ENCODE measurements at regions not wholly inside any gene's neighbourhood (a gene's known extent, or its start where the extent isn't known, plus 50 kb on each side); places are given as distances from the start of the nearest gene placed in this dataset.

DNA sequence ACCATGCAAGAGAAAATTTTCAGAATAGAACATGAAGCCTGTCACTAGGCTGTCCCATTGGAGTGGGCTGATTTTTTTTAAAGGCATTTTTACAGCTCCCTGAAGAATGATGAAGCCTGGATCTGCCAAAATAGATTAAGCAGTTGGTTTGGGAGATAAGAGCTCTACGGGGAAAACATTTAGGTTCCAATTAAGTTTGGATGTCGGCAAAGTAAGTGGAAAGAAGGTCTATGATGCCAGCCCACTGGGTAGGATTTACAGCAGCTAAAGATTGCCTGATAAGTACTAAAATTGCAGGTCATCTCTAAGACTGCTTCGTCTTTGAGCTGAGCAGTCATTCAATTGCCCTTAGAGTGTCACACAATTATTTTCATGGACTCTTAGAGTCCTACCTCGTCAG is 939.2 kb upstream of the CELF2 start:
- Histone ChIP-seq H3K27ac (ENCODE audit: low read depth, low read length, severe bottlenecking) (no peak overlapping the region), H3K4me3 (ENCODE audit: extremely low read depth, insufficient read depth, low read length, poor library complexity, severe bottlenecking) (no peak overlapping the region), H3K9me3 (ENCODE audit: control insufficient read depth, low read length) (no peaks in the 10 kb centered on the region), H3K4me1 (ENCODE audit: control insufficient read depth, insufficient read depth, low read length, poor library complexity, severe bottlenecking) (no peaks in the 10 kb centered on the region), H3K36me3 (ENCODE audit: control insufficient read depth, insufficient read depth, low read length) (no peaks in the 10 kb centered on the region)
- 68 to 83% methylated on average over 3 to 4 of the region's 4 CpGs for WGBS, 2 experiments (ENCODE audit: insufficient coverage in 2 of 2)

DNA sequence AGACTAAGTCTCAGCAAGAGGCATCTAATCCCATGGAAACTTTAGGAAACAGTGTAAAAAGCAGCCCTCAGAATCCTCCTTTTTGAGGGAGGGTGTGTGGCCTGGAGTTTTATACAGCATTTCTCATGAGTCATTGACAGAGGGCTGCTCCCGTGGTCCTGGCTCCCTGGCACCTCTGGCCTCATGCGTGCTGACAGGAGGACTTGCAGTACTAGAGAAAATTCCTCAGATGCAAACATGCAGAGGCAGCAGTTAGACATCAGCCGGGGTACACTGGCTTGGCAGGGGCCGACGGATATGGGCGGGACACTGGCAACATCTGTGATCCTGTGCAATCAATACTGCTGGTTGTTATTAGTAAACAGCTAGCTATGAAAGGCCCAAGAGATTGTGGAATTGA is 925.1 kb upstream of the CELF2 start:
- 76 to 84% methylated on average over 5 to 6 of the region's 6 CpGs for WGBS, 2 experiments (ENCODE audit: insufficient coverage in 2 of 2)
- no peaks in the 10 kb centered on the region for H3K4me1 ChIP-seq (ENCODE audit: control insufficient read depth, insufficient read depth, low read length, poor library complexity, severe bottlenecking)
- no peak overlapping the region for H3K4me3 ChIP-seq (ENCODE audit: extremely low read depth, insufficient read depth, low read length, poor library complexity, severe bottlenecking)
- no peaks in the 10 kb centered on the region for H3K9me3 ChIP-seq (ENCODE audit: control insufficient read depth, low read length)
- no peaks in the 10 kb centered on the region for H3K36me3 ChIP-seq (ENCODE audit: control insufficient read depth, insufficient read depth, low read length)
- H3K27ac ChIP-seq (ENCODE audit: low read depth, low read length, severe bottlenecking) = peak overlapping the region; percentile 29

DNA sequence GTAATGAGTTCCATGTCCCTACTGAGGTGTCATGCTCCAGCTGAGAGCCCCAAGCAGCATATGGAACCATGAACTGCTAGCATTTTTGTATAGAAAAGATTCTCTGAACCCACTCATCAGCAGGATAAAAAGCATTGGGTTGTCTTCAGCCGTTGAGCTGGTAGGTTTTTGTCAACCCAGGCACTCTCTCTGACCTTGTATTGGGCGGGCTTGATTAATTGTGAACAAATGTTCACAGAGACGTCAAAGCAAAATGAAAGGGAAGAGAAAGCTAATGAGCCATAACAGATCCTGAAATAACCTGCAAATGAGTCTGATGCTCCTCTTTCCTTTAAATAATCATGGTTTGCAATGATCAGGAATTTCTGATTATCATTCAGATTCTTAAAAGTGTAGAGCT is 924.7 kb upstream of the CELF2 start:
- H3K4me1 ChIP-seq (ENCODE audit: control insufficient read depth, insufficient read depth, low read length, poor library complexity, severe bottlenecking) = no peaks in the 10 kb centered on the region
- no peaks in the 10 kb centered on the region for H3K36me3 ChIP-seq (ENCODE audit: control insufficient read depth, insufficient read depth, low read length)
- 92 to 95% methylated on average over 2 to 3 of the region's 3 CpGs for WGBS, 2 experiments (ENCODE audit: insufficient coverage in 2 of 2)
- no peak overlapping the region for H3K27ac ChIP-seq (ENCODE audit: low read depth, low read length, severe bottlenecking)
- H3K9me3 ChIP-seq (ENCODE audit: control insufficient read depth, low read length) = no peaks in the 10 kb centered on the region
- no peak overlapping the region for H3K4me3 ChIP-seq (ENCODE audit: extremely low read depth, insufficient read depth, low read length, poor library complexity, severe bottlenecking)

DNA sequence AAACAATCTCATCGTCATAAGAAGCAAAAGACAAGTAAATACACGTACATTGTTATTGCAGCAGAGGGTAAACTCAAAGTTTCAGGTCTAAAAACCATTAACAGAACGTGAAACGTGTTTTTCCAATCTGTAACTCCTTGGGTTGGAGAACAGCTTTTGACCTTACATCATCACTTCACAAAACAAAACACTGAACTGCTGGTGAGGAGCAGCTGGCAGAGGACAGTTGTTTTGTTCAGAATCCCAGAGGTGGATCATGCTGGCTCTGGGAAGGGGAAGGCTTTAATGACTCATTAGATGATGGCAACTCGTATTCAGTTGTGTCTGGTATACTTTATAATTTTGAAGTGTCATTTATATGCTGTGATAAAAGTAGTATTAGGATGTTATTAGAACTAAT is 923.0 kb upstream of the CELF2 start:
- Histone ChIP-seq H3K36me3 (ENCODE audit: control insufficient read depth, insufficient read depth, low read length) (no peaks in the 10 kb centered on the region), H3K9me3 (ENCODE audit: control insufficient read depth, low read length) (no peaks in the 10 kb centered on the region), H3K27ac (ENCODE audit: low read depth, low read length, severe bottlenecking) (no peak overlapping the region), H3K4me1 (ENCODE audit: control insufficient read depth, insufficient read depth, low read length, poor library complexity, severe bottlenecking) (no peaks in the 10 kb centered on the region), H3K4me3 (ENCODE audit: extremely low read depth, insufficient read depth, low read length, poor library complexity, severe bottlenecking) (no peak overlapping the region)
- WGBS, 2 experiments (ENCODE audit: insufficient coverage in 2 of 2) = 90 to 96% methylated on average over 3 to 5 of the region's 5 CpGs

DNA sequence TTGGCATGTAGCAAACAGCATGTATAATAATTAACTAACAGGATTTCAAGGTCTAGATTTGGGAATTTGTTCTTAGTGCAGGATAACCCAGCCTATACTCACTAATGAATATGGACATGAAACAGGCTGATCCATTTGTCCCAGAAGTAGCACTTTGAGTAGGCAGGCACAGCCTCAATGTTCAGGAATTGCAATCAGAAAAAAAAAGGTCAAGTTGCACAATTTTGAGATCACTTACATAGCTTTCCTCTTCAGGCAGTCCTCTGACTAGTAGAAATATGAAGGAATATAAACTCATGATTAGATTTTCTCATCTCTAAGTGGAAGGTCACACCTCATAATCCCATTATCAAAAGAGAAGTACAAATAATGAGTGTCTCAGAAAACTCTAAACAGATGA is 921.4 kb upstream of the CELF2 start:
- Histone ChIP-seq H3K9me3 (ENCODE audit: control insufficient read depth, low read length) (no peaks in the 10 kb centered on the region), H3K4me1 (ENCODE audit: control insufficient read depth, insufficient read depth, low read length, poor library complexity, severe bottlenecking) (no peaks in the 10 kb centered on the region), H3K4me3 (ENCODE audit: extremely low read depth, insufficient read depth, low read length, poor library complexity, severe bottlenecking) (no peak overlapping the region), H3K36me3 (ENCODE audit: control insufficient read depth, insufficient read depth, low read length) (no peaks in the 10 kb centered on the region), H3K27ac (ENCODE audit: low read depth, low read length, severe bottlenecking) (no peak overlapping the region)

DNA sequence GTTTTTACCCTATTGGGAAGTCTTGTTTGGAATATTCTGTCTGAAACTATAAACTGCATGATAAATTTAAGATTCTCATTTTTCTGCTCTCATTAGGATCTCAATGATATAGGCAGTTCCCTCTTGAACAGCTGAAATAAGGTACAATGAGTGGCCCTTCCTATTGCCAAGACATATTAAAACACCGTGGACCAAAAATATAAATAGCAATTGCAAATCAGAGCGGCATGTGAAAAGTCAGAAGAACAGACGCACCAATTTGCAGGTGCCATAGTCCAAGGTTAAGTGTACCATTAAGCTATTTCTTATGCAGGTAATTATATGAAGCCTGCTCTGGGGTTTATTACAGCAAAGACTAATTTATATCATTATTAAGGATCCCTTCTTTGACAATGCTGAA is 920.8 kb upstream of the CELF2 start:
- Histone ChIP-seq H3K4me1 (ENCODE audit: control insufficient read depth, insufficient read depth, low read length, poor library complexity, severe bottlenecking) (no peaks in the 10 kb centered on the region), H3K9me3 (ENCODE audit: control insufficient read depth, low read length) (no peaks in the 10 kb centered on the region), H3K27ac (ENCODE audit: low read depth, low read length, severe bottlenecking) (no peak overlapping the region), H3K36me3 (ENCODE audit: control insufficient read depth, insufficient read depth, low read length) (no peaks in the 10 kb centered on the region), H3K4me3 (ENCODE audit: extremely low read depth, insufficient read depth, low read length, poor library complexity, severe bottlenecking) (no peak overlapping the region)
- 86% methylated on average over 2 of the region's 3 CpGs; no CpG with 5 or more reads in 1 of the 2 experiments for WGBS, 2 experiments (ENCODE audit: insufficient coverage in 2 of 2)

DNA sequence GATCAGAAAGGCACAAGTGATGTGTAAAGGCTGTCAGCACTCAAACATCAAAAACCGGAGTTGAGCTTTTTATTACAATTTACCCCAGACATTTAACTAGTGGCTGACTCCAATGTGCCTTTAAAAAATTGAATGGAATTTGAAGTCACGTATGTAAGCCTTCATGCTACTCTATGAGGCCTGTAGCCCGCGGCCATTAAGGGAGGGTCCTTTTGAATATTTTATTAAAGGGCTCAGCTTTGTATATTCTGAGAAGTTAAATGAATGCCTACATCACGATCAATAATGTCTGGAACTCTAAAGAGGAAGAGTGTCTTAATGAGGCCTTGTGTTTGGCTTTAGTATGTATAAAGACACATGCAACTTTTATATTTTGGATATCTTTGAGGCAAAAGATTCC is 916.6 kb upstream of the CELF2 start:
- no peaks in the 10 kb centered on the region for H3K9me3 ChIP-seq (ENCODE audit: control insufficient read depth, low read length)
- no peaks in the 10 kb centered on the region for H3K4me1 ChIP-seq (ENCODE audit: control insufficient read depth, insufficient read depth, low read length, poor library complexity, severe bottlenecking)
- H3K4me3 ChIP-seq (ENCODE audit: extremely low read depth, insufficient read depth, low read length, poor library complexity, severe bottlenecking) = no peak overlapping the region
- 95% methylated on average over 4 of the region's 5 CpGs; no CpG with 5 or more reads in 1 of the 2 experiments for WGBS, 2 experiments (ENCODE audit: insufficient coverage in 2 of 2)
- no peak overlapping the region for H3K27ac ChIP-seq (ENCODE audit: low read depth, low read length, severe bottlenecking)
- no peaks in the 10 kb centered on the region for H3K36me3 ChIP-seq (ENCODE audit: control insufficient read depth, insufficient read depth, low read length)

DNA sequence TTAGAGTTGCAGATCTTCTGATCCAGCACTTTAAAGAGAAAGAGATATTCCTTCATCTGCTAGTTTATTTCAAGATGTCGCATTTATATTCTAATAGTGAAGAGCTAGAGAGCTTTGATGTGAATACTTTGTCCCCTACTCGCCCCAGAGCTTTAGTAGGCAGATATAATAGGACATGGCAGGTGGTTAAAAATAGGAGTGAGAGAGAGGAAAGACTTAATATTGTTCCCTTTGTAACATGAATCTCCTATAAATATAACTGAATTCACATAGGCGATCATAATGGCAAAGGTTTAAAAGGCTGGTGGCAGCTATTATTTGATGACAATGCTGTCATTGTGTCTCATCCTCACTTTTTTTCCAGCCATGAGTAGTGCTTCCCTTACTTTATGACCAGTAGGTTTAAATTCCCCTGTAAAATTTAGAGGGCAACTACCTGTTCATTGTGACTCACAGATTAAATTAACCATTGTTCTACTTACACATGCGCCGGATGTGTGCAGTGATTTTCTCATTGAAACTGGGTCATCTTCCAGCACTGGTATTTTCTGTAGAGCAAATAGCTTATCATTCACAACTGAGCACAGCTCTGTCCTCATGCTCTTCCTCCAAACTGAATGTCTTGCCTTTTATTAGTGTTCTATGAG is 906.7 kb upstream of the CELF2 start:
- Histone ChIP-seq H3K36me3 (ENCODE audit: control insufficient read depth, insufficient read depth, low read length) (no peaks in the 10 kb centered on the region), H3K4me3 (ENCODE audit: extremely low read depth, insufficient read depth, low read length, poor library complexity, severe bottlenecking) (no peak overlapping the region), H3K27ac (ENCODE audit: low read depth, low read length, severe bottlenecking) (no peak overlapping the region), H3K9me3 (ENCODE audit: control insufficient read depth, low read length) (no peaks in the 10 kb centered on the region), H3K4me1 (ENCODE audit: control insufficient read depth, insufficient read depth, low read length, poor library complexity, severe bottlenecking) (no peaks in the 10 kb centered on the region)
- WGBS, 2 experiments (ENCODE audit: insufficient coverage in 2 of 2) = 100% methylated on average over 1 to 2 of the region's 5 CpGs

DNA sequence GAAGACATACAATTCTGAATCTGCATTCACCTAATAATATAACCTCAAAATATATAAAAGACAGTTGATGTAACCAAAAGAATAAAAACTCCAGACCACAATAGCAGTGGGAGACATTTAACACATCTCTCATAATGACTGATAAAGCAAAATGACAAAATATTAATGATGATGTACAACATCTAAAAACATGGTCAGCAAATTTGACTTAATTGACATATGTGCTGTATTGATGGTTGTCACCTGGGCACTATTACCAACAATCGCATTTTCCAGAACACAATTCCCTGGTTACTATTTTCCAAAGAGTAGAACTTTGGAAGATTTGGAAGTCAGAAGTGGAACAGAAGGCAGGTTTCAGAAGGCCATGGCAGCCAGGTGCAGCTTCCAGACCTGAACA is 899.5 kb upstream of the CELF2 start:
- H3K27ac ChIP-seq (ENCODE audit: low read depth, low read length, severe bottlenecking) = no peak overlapping the region
- no peaks in the 10 kb centered on the region for H3K9me3 ChIP-seq (ENCODE audit: control insufficient read depth, low read length)
- no peaks in the 10 kb centered on the region for H3K36me3 ChIP-seq (ENCODE audit: control insufficient read depth, insufficient read depth, low read length)
- no peak overlapping the region for H3K4me3 ChIP-seq (ENCODE audit: extremely low read depth, insufficient read depth, low read length, poor library complexity, severe bottlenecking)
- WGBS, 2 experiments (ENCODE audit: insufficient coverage in 2 of 2) = 100% methylated on average over 1 of the region's 1 CpG; no CpG with 5 or more reads in 1 of the 2 experiments
- no peaks in the 10 kb centered on the region for H3K4me1 ChIP-seq (ENCODE audit: control insufficient read depth, insufficient read depth, low read length, poor library complexity, severe bottlenecking)

DNA sequence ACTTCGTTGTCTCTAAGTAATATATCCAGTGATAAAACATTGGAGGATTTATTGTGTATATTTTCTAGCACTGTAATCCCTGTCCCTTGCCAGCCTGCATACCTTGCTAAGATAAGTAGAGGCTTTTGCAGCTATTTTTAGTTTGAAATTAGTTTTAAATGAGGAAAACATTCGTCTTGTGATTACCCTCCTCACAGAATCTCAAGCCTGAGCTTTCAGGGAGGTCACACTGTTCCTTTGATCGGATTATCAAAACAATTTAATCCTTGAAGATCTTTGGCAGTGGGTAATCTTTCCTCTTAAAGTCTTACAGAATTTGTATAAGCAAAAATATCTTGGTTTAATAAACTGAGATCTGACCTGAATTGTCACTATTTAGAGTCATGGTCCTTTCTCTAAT is 897.0 kb upstream of the CELF2 start:
- H3K36me3 ChIP-seq (ENCODE audit: control insufficient read depth, insufficient read depth, low read length) = no peaks in the 10 kb centered on the region
- H3K9me3 ChIP-seq (ENCODE audit: control insufficient read depth, low read length) = no peaks in the 10 kb centered on the region
- no peak overlapping the region for H3K27ac ChIP-seq (ENCODE audit: low read depth, low read length, severe bottlenecking)
- H3K4me3 ChIP-seq (ENCODE audit: extremely low read depth, insufficient read depth, low read length, poor library complexity, severe bottlenecking) = no peak overlapping the region
- no CpG with 5 or more reads among the region's 3 CpGs for WGBS, 2 experiments (ENCODE audit: insufficient coverage in 2 of 2)
- H3K4me1 ChIP-seq (ENCODE audit: control insufficient read depth, insufficient read depth, low read length, poor library complexity, severe bottlenecking) = no peaks in the 10 kb centered on the region

DNA sequence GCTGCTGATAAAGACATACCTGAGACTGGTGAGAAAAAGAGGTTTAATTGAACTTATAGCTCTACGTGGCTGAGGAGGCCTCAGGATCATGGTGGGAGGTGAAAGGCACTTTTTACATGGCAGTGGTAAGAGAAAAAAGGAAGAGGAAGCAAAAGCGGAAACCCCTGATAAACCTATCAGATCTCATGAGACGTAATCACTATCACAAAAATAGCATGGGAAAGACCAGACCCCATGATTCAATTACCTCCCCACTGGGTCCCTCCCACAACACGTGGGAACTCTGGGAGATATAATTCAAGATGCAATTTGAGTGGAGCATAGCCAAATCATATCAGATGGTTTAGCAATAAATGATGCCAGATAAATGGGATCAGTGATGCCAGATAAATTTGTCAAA is 892.0 kb upstream of the CELF2 start:
- H3K9me3 ChIP-seq (ENCODE audit: control insufficient read depth, low read length) = no peaks in the 10 kb centered on the region
- no peak overlapping the region for H3K27ac ChIP-seq (ENCODE audit: low read depth, low read length, severe bottlenecking)
- no peaks in the 10 kb centered on the region for H3K36me3 ChIP-seq (ENCODE audit: control insufficient read depth, insufficient read depth, low read length)
- WGBS, 2 experiments (ENCODE audit: insufficient coverage in 2 of 2) = 91 to 100% methylated on average over 1 of the region's 4 CpGs
- H3K4me3 ChIP-seq (ENCODE audit: extremely low read depth, insufficient read depth, low read length, poor library complexity, severe bottlenecking) = no peak overlapping the region
- H3K4me1 ChIP-seq (ENCODE audit: control insufficient read depth, insufficient read depth, low read length, poor library complexity, severe bottlenecking) = no peaks in the 10 kb centered on the region
